ENCODE measurements at regions not wholly inside any gene's neighbourhood (a gene's known extent, or its start where the extent isn't known, plus 50 kb on each side); places are given as distances from the start of the nearest gene placed in this dataset.

DNA sequence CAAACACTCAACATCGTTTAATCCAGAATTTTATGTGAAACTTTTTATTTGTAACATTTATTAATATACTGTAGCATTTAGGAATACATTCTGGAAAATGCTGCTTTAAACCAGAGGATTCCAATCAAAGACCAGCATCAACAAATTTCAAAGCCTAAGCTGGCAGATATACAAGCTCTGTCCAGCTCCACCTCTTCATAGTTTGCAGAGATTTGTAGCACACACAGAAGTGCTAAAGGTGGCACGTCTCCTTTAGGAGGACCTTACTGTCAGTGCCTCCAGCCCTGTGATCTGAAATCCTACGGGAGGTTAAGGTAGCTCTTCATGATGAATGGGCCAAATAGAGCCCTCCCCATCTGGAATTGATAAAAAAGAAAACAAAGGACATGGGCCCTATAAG lies 329.7 kb upstream of the NECTIN3 start:
- Histone ChIP-seq H3K27me3 (ENCODE audit: low read length) (no peaks in the 10 kb centered on the region), H3K4me1 (ENCODE audit: insufficient read depth, low read length) (peaks cover 4% of the 10 kb centered on the region; the same call in 1 of the 2 replicates), H3K4me3 (ENCODE audit: low read length) (no peak overlapping the region), H3K9me3 (ENCODE audit: low read length) (no peaks in the 10 kb centered on the region), H3K36me3 (ENCODE audit: low read depth, low read length) (no peaks in the 10 kb centered on the region), H3K79me2 (ENCODE audit: low read length) (no peaks in the 10 kb centered on the region), H3K9me2 (replicated peaks; ENCODE audit: low read length) (no peaks in the 10 kb centered on the region), H3K9ac (ENCODE audit: low read length) (no peak overlapping the region), H3F3A (ENCODE audit: low read length, unreplicated experiment) (no peaks in the 10 kb centered on the region), H3K27ac (ENCODE audit: low read length) (no peak overlapping the region), H4K20me1 (ENCODE audit: low read length) (no peaks in the 10 kb centered on the region), H2AFZ (ENCODE audit: low read length) (no peak overlapping the region), H3K4me2 (ENCODE audit: low read length) (no peak overlapping the region)
- DNase-seq (no peak), ATAC-seq (no peak)
- TF ChIP-seq, protein P1, sequence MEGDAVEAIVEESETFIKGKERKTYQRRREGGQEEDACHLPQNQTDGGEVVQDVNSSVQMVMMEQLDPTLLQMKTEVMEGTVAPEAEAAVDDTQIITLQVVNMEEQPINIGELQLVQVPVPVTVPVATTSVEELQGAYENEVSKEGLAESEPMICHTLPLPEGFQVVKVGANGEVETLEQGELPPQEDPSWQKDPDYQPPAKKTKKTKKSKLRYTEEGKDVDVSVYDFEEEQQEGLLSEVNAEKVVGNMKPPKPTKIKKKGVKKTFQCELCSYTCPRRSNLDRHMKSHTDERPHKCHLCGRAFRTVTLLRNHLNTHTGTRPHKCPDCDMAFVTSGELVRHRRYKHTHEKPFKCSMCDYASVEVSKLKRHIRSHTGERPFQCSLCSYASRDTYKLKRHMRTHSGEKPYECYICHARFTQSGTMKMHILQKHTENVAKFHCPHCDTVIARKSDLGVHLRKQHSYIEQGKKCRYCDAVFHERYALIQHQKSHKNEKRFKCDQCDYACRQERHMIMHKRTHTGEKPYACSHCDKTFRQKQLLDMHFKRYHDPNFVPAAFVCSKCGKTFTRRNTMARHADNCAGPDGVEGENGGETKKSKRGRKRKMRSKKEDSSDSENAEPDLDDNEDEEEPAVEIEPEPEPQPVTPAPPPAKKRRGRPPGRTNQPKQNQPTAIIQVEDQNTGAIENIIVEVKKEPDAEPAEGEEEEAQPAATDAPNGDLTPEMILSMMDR (conservative IDR thresholded peaks at IDR 0.05; ENCODE audit: low read depth, low read length), result no peak
- TF ChIP-seq EZH2 (IDR thresholded peaks at IDR 0.05; ENCODE audit: low read length, unreplicated experiment), result no peak
- TF ChIP-seq EZH2phosphoT487 (IDR thresholded peaks at IDR 0.05; ENCODE audit: borderline replicate concordance, low read length), result no peak
- intact Hi-C loops (cut with micrococcal nuclease), result loop anchor here (10.0 kb wide), 1 partner anchor 323 kb away; no protein-coding TSS in a partner anchor
- POLR2A ChIA-PET (ENCODE audit: unreplicated experiment), result no interaction called here
- CTCF ChIA-PET, result no interaction called here
- no TSS peak for BruUV-seq (replicated peaks)

GRCh38 chr3:110743202-110743601 lies 328.4 kb upstream of the NECTIN3 start:
- H3K36me3 ChIP-seq (ENCODE audit: low read depth, low read length), result no peaks in the 10 kb centered on the region
- ATAC-seq, result peak; percentile 78
- no peak overlapping the region for H2AFZ ChIP-seq (ENCODE audit: low read length)
- TF ChIP-seq, protein P1 (conservative IDR thresholded peaks at IDR 0.05; ENCODE audit: low read depth, low read length), result no peak
- TF ChIP-seq EZH2 (IDR thresholded peaks at IDR 0.05; ENCODE audit: low read length, unreplicated experiment) (no peak), EZH2phosphoT487 (IDR thresholded peaks at IDR 0.05; ENCODE audit: borderline replicate concordance, low read length) (no peak)
- no peaks in the 10 kb centered on the region for H3K27me3 ChIP-seq (ENCODE audit: low read length)
- peaks cover 4% of the 10 kb centered on the region; the same call in 1 of the 2 replicates for H3K4me1 ChIP-seq (ENCODE audit: insufficient read depth, low read length)
- H3K9ac ChIP-seq (ENCODE audit: low read length), result no peak overlapping the region
- intact Hi-C loops (cut with micrococcal nuclease), result loop anchor here (10.0 kb wide), 1 partner anchor 322 kb away; no protein-coding TSS in a partner anchor
- H4K20me1 ChIP-seq (ENCODE audit: low read length), result no peaks in the 10 kb centered on the region
- POLR2A ChIA-PET (ENCODE audit: unreplicated experiment), result interaction anchor here (0.6 kb wide), 1 partner anchor 8 kb away, joined by 3 read pairs; no protein-coding TSS in a partner anchor
- no peaks in the 10 kb centered on the region for H3K79me2 ChIP-seq (ENCODE audit: low read length)
- no peaks in the 10 kb centered on the region for H3F3A ChIP-seq (ENCODE audit: low read length, unreplicated experiment)
- BruUV-seq (replicated peaks), result no TSS peak
- H3K4me2 ChIP-seq (ENCODE audit: low read length), result no peak overlapping the region
- CTCF ChIA-PET, result no interaction called here
- no peak for DNase-seq
- no peak overlapping the region for H3K27ac ChIP-seq (ENCODE audit: low read length)
- no peaks in the 10 kb centered on the region for H3K9me2 ChIP-seq (replicated peaks; ENCODE audit: low read length)
- H3K4me3 ChIP-seq (ENCODE audit: low read length), result no peak overlapping the region
- H3K9me3 ChIP-seq (ENCODE audit: low read length), result no peaks in the 10 kb centered on the region

DNA sequence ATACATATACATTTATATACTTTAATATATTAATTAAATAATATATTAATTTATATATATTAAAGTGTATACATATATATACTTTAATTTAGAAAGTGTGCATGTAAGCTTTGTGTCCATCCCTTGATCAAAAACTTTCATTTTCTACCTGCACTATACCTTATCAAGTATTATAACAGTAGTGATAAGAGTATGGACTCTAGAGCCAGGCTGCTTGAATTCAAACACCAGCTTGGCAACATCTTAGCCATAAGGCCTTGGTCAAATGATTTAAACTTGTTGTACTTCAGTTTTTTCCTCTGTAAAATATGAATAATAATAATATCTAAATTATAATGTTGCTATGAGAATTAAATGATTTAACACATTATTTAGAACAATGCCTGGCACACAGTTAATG lies 327.6 kb upstream of the NECTIN3 start:
- BruUV-seq (replicated peaks), result no TSS peak
- Histone ChIP-seq H3K4me2 (ENCODE audit: low read length) (no peak overlapping the region), H3K9ac (ENCODE audit: low read length) (no peak overlapping the region), H3F3A (ENCODE audit: low read length, unreplicated experiment) (no peaks in the 10 kb centered on the region), H3K9me3 (ENCODE audit: low read length) (no peaks in the 10 kb centered on the region), H3K4me1 (ENCODE audit: insufficient read depth, low read length) (peaks cover 4% of the 10 kb centered on the region; the same call in 1 of the 2 replicates), H3K27ac (ENCODE audit: low read length) (no peak overlapping the region), H2AFZ (ENCODE audit: low read length) (no peak overlapping the region), H4K20me1 (ENCODE audit: low read length) (no peaks in the 10 kb centered on the region), H3K79me2 (ENCODE audit: low read length) (no peaks in the 10 kb centered on the region), H3K9me2 (replicated peaks; ENCODE audit: low read length) (no peaks in the 10 kb centered on the region), H3K27me3 (ENCODE audit: low read length) (no peaks in the 10 kb centered on the region), H3K4me3 (ENCODE audit: low read length) (no peak overlapping the region), H3K36me3 (ENCODE audit: low read depth, low read length) (no peaks in the 10 kb centered on the region)
- POLR2A ChIA-PET (ENCODE audit: unreplicated experiment), result no interaction called here
- TF ChIP-seq EZH2 (IDR thresholded peaks at IDR 0.05; ENCODE audit: low read length, unreplicated experiment) (no peak), EZH2phosphoT487 (IDR thresholded peaks at IDR 0.05; ENCODE audit: borderline replicate concordance, low read length) (no peak)
- TF ChIP-seq, protein P1 (conservative IDR thresholded peaks at IDR 0.05; ENCODE audit: low read depth, low read length), result no peak
- intact Hi-C loops (cut with micrococcal nuclease), result loop anchor here (10.0 kb wide), 1 partner anchor 321 kb away; no protein-coding TSS in a partner anchor
- ATAC-seq, result no peak
- no peak for DNase-seq
- CTCF ChIA-PET, result no interaction called here

Measured in PC-3 (cell line).